Mammary epithelial cell (primary cell): ENCODE measurements at regions not wholly inside any gene's neighbourhood (a gene's known extent, or its start where the extent isn't known, plus 50 kb on each side); places are given as distances from the start of the nearest gene placed in this dataset.

Experiments
- EZH2 ChIP-seq: IDR thresholded peaks from 2 replicates; pipeline ENCODE4 v1.6.1; 2012; ENCODE audit warnings: low read length, inconsistent platforms, borderline replicate concordance
- TF ChIP-seq, protein P1 (sequence below), 2 donors: IDR thresholded peaks in 1 of 2; conservative IDR thresholded peaks in 1 of 2; 2 replicates each; pipeline ENCODE4 v1.5.1; 2011 to 2012; ENCODE audit warnings: inconsistent platforms in 2 of 2, low read length in 2 of 2, mild to moderate bottlenecking in 2 of 2, control low read depth in 1 of 2, low read depth in 1 of 2; ENCODE audit not compliant: insufficient read depth in 1 of 2; ENCODE audit errors: extremely low read depth in 1 of 2

DNA sequence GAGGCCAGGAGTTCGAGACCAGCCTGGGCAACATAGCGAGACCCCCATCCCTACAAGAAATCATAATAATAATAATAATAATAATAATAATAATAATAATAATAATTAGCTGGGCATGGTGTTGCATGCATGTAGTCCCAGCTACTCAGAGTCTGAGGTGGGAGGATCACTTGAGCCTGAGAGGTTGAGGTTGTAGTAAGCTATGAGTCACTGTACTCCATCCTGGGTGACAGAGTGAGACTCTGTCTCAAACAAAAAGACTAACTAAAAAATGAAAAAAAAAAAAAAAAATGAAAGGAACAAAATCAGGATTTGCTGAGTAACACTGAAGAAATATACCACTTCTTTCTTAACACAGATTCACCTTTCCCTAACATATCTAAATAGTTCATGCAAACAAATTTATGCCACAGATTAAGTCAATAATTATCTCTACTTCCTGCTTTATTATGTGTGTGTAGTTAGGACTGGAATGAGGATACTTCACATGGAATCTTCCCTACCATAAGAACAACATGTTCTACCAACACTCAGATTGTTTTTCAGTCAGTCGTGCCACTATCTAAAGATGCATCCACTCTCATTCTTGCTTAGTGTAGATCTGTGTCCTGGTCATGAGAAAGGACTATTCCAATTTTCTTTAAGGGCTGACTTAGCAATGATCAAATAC is 928.7 kb downstream of the SLC4A3 start:
- TF ChIP-seq EZH2 = no peak
- TF ChIP-seq, protein P1, sequence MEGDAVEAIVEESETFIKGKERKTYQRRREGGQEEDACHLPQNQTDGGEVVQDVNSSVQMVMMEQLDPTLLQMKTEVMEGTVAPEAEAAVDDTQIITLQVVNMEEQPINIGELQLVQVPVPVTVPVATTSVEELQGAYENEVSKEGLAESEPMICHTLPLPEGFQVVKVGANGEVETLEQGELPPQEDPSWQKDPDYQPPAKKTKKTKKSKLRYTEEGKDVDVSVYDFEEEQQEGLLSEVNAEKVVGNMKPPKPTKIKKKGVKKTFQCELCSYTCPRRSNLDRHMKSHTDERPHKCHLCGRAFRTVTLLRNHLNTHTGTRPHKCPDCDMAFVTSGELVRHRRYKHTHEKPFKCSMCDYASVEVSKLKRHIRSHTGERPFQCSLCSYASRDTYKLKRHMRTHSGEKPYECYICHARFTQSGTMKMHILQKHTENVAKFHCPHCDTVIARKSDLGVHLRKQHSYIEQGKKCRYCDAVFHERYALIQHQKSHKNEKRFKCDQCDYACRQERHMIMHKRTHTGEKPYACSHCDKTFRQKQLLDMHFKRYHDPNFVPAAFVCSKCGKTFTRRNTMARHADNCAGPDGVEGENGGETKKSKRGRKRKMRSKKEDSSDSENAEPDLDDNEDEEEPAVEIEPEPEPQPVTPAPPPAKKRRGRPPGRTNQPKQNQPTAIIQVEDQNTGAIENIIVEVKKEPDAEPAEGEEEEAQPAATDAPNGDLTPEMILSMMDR (conservative IDR thresholded peaks at IDR 0.05 in 1 of 2, IDR thresholded peaks at IDR 0.05 in 1 of 2; ENCODE audit: extremely low read depth in 1 of 2, insufficient read depth in 1 of 2, low read depth in 1 of 2, low read length in 2 of 2) = no peak
